Sigmoid colon (tissue), 4 donors: ENCODE measurements at regions not wholly inside any gene's neighbourhood (a gene's known extent, or its start where the extent isn't known, plus 50 kb on each side); places are given as distances from the start of the nearest gene placed in this dataset.

Experiments used
- CTCF ChIP-seq, 4 experiments: fragments of 450-650 bp in 3 of 4; fragments of 200-600 bp in 1 of 4; IDR thresholded peaks; one replicate each; pipeline ENCODE4 v1.5.1; 2016 to 2019; ENCODE audit warnings: antibody characterized with exemption in 4 of 4, mild to moderate bottlenecking in 3 of 4, moderate library complexity in 2 of 4
- EP300 ChIP-seq, 4 donors: sonication (generic); formaldehyde crosslinking; IDR thresholded peaks; one replicate each; pipeline ENCODE4 v1.6.1; 2017; ENCODE audit warnings: antibody characterized with exemption in 4 of 4
- POLR2A ChIP-seq, 2 donors: fragments of 450-650 bp; IDR thresholded peaks; one replicate each; pipeline ENCODE4 v1.6.1; 2016; ENCODE audit warnings: antibody characterized with exemption in 2 of 2, mild to moderate bottlenecking in 2 of 2, moderate library complexity in 2 of 2

GRCh38 chr7:26439521-26440232 lies 148.0 kb downstream of the SNX10 start:
- no peak for TF ChIP-seq CTCF (IDR thresholded peaks at IDR 0.05)
- no peak for TF ChIP-seq POLR2A (IDR thresholded peaks at IDR 0.05)
- no peak for TF ChIP-seq EP300 (IDR thresholded peaks at IDR 0.05)
